GM18505 (cell line): ENCODE measurements at regions not wholly inside any gene's neighbourhood (a gene's known extent, or its start where the extent isn't known, plus 50 kb on each side); places are given as distances from the start of the nearest gene placed in this dataset.
"Not testable (repeated sequence)": the region's sequence is repeated elsewhere in the genome, so short reads cannot be mapped to it uniquely, and the experiment has no call there.

Source experiments
- ATAC-seq: cut with Tn5 transposase; IDR thresholded peaks from one replicate; pipeline ENCODE4 v1.9.1; 2021; ENCODE audit not compliant: unreplicated experiment
- POLR2A ChIP-seq: IDR thresholded peaks from 4 replicates; pipeline ENCODE4 v1.6.1; 2011; ENCODE audit warnings: borderline replicate concordance; ENCODE audit not compliant: insufficient read depth, insufficient read length; ENCODE audit errors: extremely low read depth

- no peak for ATAC-seq
- no peak for TF ChIP-seq POLR2A
Observed at GRCh38 chr5:28945859-28946258, 1907.5 kb upstream of the CDH9 start.

GRCh38 chr5:28929366-28929765 lies 1891.0 kb upstream of the CDH9 start:
- ATAC-seq = not testable (repeated sequence)

- not testable (repeated sequence) for ATAC-seq
Observed at GRCh38 chr5:28928327-28928790, 1890.0 kb upstream of the CDH9 start.

- TF ChIP-seq POLR2A = no peak
- ATAC-seq = no peak
Observed at GRCh38 chr5:28927559-28928326, 1889.4 kb upstream of the CDH9 start.

DNA sequence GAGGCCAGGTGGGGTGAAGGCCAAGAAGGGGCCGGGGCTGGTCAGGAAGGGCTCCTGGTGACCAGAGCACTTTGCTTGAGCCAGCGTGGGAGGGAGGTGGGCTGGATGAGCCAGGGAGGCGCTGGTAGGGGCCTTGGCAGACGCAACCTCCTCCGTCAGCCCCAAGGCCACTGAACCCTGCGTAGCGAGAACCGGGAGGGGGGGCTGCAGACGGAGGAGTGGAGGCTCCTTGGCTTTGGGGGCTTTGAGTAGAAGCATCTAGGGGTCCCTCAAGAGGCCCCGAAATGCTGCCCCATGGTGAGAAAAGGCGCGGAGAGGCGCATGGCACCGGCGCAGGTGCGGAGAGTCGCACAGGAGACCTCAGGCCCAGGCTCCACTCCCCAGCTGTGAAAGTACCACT lies 1888.0 kb upstream of the CDH9 start:
- no peak for ATAC-seq
- no peak for TF ChIP-seq POLR2A

DNA sequence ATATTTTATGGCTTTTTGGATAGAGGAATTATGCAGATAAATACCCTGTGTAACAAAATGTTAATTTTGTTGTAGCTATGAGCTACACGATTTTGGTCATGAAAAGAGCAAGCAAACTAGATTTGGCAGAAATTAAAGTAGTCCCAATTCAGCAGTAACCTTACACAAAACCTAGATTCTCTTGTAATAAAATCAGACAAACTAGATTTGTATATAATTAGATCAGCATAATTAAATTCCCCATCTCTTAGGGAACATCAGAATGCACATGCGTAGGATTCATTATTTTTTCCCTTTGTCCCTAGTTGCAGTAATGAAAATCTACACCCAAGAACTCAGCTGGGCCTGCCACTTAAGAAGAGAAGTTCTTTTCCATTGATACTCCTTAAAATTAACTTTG lies 1879.2 kb upstream of the CDH9 start:
- TF ChIP-seq POLR2A = no peak
- no peak for ATAC-seq

GRCh38 chr5:28914297-28914696 lies 1875.9 kb upstream of the CDH9 start:
- TF ChIP-seq POLR2A = no peak
- no peak for ATAC-seq

- TF ChIP-seq POLR2A = no peak
Observed at GRCh38 chr5:28903643-28904042, 1865.3 kb upstream of the CDH9 start.

DNA sequence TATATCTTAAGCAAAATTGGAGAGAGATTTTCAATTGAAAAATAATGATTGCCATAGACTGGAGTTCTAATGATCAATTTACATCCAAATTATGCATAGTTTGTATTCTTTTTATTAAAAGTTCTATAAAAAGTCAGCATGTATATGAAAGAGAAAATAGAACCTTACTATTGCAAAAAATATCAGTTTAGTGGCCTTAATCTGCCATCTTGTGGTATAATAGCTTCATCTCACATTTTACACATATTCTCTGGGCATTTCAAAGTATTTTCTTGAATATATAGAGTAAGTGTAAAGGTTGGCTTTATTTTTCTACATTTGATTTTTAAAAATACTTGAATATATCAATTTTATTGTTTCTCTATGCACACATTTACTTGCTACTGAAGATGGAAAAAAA lies 1858.6 kb upstream of the CDH9 start:
- no peak for ATAC-seq

More at GRCh38 chr5:28903643-28904042, 1865.3 kb upstream of the CDH9 start:
- ATAC-seq = no peak

DNA sequence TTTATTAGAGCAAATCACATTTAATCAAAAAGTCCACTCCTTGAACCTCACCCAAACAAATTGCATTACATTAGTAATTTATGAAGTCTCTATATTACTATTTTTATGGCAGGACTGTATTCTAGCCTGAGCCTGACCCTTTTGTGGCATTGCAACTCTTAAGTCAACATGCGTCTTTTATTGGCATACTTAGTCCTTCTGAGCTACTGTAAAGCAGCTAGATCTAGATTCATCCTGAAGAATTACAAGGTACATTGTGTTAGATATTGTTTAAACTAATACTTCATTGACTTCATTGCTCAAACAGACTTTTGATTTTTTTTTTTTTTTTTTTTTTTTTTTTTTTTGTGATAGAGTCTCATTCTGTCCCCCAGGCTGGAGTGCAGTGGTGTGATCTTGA lies 1842.5 kb upstream of the CDH9 start:
- no peak for ATAC-seq
- no peak for TF ChIP-seq POLR2A

More for the DNA sequence above, 1858.6 kb upstream of the CDH9 start:
- no peak for TF ChIP-seq POLR2A

DNA sequence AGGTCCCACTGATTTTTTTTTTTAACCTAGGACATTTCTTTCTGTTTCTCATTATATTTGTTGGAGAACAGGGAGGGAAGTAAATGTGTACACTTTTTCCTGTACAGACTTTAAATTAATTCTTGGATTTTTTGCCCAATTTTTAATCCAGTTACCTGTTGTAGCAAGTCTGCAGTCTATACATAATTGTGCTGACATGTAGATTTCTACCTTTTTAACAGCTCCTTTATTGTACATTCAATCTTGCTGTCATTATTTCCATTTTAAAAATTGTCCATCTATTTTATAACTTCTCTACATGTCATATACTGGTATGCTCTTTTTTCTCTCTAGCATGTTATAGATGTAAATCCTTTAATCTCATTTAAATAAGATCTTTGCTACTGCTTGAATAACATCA lies 1838.7 kb upstream of the CDH9 start:
- TF ChIP-seq POLR2A = no peak
- no peak for ATAC-seq

DNA sequence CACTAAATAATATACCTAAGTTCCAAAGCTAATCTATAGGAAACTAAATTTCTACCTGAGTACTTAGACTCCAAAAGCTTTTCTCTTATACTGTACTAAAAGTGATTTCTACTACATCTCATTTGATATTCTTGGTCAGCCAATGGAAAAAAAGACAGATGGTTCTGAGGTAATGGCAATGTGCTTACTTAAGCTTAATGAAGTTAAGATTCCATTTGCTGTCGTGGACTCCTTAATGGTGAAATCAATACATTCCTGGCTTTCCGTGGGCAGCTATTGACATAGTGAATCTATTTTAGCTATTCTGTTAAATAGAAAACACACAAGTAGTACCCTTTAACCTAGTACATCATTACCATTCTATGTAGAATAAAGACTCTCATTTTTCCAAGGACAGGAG lies 1825.6 kb upstream of the CDH9 start:
- ATAC-seq = no peak
- no peak for TF ChIP-seq POLR2A

- ATAC-seq = no peak
- no peak for TF ChIP-seq POLR2A
Observed at GRCh38 chr5:28862860-28863196, 1824.4 kb upstream of the CDH9 start.

GRCh38 chr5:28862137-28862859 lies 1823.9 kb upstream of the CDH9 start:
- no peak for TF ChIP-seq POLR2A
- no peak for ATAC-seq
